ENCODE measurements at regions not wholly inside any gene's neighbourhood (a gene's known extent, or its start where the extent isn't known, plus 50 kb on each side); places are given as distances from the start of the nearest gene placed in this dataset.

DNA sequence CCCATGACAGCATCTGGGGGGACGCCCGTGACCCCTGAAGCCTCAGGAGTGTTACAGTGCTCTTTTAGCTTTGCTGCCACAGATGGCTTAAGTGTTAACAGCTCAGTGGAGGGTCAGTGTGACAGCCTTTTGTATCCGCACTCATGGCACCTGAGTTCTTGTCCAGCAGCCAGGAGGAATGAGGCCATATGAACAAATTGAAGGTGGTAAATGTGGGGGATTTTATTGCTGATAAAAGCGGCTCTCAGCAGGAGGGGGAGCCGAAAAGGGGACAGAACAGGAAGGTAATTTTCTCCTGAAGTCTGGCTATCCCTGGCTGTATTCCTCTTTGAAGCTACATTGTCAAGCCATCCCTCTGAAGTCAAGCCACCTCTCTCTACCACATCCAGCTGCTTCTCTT is 441.0 kb downstream of the RAPGEF2 start:
- Histone ChIP-seq H3K27me3 (ENCODE audit: insufficient read depth in 3 of 3, low read length in 2 of 3) (peaks cover 0 to under 1% (median 0%) of the 10 kb centered on the region in 3 donors), H3K36me3 (ENCODE audit: insufficient read depth in 1 of 2, low read depth in 1 of 2) (no peaks in the 10 kb centered on the region), H3K9me3 (no peaks in the 10 kb centered on the region), H3K27ac (no peak overlapping the region), H3K4me1 (no peaks in the 10 kb centered on the region), H3K4me3 (no peak overlapping the region)
- TF ChIP-seq, protein P1, sequence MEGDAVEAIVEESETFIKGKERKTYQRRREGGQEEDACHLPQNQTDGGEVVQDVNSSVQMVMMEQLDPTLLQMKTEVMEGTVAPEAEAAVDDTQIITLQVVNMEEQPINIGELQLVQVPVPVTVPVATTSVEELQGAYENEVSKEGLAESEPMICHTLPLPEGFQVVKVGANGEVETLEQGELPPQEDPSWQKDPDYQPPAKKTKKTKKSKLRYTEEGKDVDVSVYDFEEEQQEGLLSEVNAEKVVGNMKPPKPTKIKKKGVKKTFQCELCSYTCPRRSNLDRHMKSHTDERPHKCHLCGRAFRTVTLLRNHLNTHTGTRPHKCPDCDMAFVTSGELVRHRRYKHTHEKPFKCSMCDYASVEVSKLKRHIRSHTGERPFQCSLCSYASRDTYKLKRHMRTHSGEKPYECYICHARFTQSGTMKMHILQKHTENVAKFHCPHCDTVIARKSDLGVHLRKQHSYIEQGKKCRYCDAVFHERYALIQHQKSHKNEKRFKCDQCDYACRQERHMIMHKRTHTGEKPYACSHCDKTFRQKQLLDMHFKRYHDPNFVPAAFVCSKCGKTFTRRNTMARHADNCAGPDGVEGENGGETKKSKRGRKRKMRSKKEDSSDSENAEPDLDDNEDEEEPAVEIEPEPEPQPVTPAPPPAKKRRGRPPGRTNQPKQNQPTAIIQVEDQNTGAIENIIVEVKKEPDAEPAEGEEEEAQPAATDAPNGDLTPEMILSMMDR (IDR thresholded peaks at IDR 0.05) = no peak
- WGBS, 3 donors = 62 to 78% (median 78%) methylated on average over 5 of the region's 5 CpGs
- ATAC-seq = no peak
- intact Hi-C loops (cut with DNase I) = no loop called here
- no peak for DNase-seq

DNA sequence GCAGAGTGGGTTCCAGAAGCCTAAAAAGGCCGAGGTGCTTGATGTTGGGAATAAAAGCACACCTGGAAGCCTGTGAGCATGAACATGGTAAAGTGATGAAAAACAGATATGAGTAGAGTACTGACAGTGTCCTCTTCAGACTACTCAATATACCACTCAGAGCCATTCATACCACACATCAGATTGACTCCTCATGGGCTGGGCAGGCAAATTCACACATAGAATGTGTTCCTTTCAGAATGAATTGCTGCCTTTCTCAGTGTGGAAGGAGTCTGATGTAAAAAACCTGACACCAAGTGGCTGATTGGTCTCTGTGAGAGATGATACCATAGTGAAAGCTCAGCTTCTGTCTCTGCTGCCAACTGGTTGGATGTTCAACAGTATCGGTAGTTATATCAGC is 442.7 kb downstream of the RAPGEF2 start:
- H3K9me3 ChIP-seq = no peaks in the 10 kb centered on the region

DNA sequence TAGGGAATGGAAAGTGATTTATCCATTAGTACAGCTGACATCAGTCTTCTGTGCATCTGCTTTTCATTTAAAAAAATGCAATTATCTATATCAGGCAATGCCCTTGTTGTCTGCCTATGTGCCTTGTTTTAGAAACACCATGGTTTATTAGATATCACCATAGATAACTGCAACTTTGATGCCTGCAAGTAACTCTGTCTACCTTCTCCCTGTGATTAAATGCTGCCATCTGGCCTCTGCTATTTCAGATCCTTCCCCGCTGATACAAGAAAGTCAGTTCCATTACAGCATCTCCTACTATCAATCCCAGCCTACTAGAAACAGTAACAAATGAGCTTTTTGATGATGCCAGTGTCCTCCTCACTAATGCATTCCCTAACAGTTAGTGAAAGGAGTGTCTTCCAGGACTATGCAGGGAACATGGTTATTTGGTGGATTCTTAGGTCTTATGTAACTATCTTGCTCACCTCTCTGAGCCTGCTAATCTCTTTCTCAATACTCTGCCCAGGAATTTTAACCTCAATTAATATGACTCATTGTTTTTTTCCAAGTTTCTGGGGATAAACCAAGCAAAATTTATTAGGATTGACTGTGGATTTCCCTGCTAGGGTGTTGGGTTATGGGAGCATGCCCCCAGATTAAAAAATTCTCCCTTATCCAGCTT is 444.9 kb downstream of the RAPGEF2 start:
- no peaks in the 10 kb centered on the region for H3K36me3 ChIP-seq (ENCODE audit: insufficient read depth in 1 of 2, low read depth in 1 of 2)
- peaks cover 0 to 3% (median 0%) of the 10 kb centered on the region in 3 donors for H3K27me3 ChIP-seq (ENCODE audit: insufficient read depth in 3 of 3, low read length in 2 of 3)
- no peaks in the 10 kb centered on the region for H3K9me3 ChIP-seq
- no peak for DNase-seq
- intact Hi-C loops (cut with DNase I) = no loop called here
- TF ChIP-seq, protein P1 (IDR thresholded peaks at IDR 0.05) = no peak
- H3K27ac ChIP-seq = no peak overlapping the region
- H3K4me3 ChIP-seq = no peak overlapping the region
- 83 to 100% (median 87%) methylated on average over 1 of the region's 1 CpG for WGBS, 3 donors
- no peak for ATAC-seq
- H3K4me1 ChIP-seq = no peaks in the 10 kb centered on the region

More for the DNA sequence above, 442.7 kb downstream of the RAPGEF2 start:
- no peaks in the 10 kb centered on the region for H3K36me3 ChIP-seq (ENCODE audit: insufficient read depth in 1 of 2, low read depth in 1 of 2)
- no peak for ATAC-seq
- no peak for DNase-seq
- H3K4me3 ChIP-seq = no peak overlapping the region
- 82 to 93% (median 84%) methylated on average over 2 of the region's 2 CpGs for WGBS, 3 donors
- H3K27me3 ChIP-seq (ENCODE audit: insufficient read depth in 3 of 3, low read length in 2 of 3) = peaks cover 0 to 3% (median 0%) of the 10 kb centered on the region in 3 donors
- H3K27ac ChIP-seq = no peak overlapping the region
- TF ChIP-seq, protein P1 (IDR thresholded peaks at IDR 0.05) = no peak
- intact Hi-C loops (cut with DNase I) = no loop called here
- no peaks in the 10 kb centered on the region for H3K4me1 ChIP-seq

DNA sequence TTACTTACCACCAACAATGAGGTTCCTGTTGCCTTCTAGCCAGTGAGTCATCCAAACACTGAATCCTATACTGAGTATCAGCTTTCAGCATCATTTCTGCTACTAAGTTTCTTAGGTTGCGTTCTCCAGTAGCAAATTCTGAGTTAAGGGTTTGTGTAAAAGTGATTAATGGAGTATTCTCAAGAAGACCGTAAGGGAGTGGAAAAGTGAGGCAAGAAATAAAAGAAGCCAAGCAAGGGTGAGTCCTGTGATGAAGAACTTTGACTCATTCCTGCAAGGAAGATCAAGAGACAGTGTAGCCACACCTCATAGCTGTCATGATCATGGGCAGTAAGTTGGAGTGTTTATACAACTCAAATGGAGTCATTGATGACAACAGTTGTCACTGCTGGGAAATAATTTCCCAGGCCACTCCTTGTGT is 446.2 kb downstream of the RAPGEF2 start:
- intact Hi-C loops (cut with DNase I) = no loop called here
- no peaks in the 10 kb centered on the region for H3K9me3 ChIP-seq
- no peaks in the 10 kb centered on the region for H3K36me3 ChIP-seq (ENCODE audit: insufficient read depth in 1 of 2, low read depth in 1 of 2)
- TF ChIP-seq, protein P1 (IDR thresholded peaks at IDR 0.05) = no peak
- no peaks in the 10 kb centered on the region for H3K4me1 ChIP-seq
- no peak for DNase-seq
- no peak for ATAC-seq
- H3K27ac ChIP-seq = no peak overlapping the region
- no peak overlapping the region for H3K4me3 ChIP-seq
- H3K27me3 ChIP-seq (ENCODE audit: insufficient read depth in 3 of 3, low read length in 2 of 3) = peaks cover 0 to 3% (median 0%) of the 10 kb centered on the region in 3 donors
- WGBS, 3 donors = 83 to 87% (median 83%) methylated on average over 2 of the region's 2 CpGs

DNA sequence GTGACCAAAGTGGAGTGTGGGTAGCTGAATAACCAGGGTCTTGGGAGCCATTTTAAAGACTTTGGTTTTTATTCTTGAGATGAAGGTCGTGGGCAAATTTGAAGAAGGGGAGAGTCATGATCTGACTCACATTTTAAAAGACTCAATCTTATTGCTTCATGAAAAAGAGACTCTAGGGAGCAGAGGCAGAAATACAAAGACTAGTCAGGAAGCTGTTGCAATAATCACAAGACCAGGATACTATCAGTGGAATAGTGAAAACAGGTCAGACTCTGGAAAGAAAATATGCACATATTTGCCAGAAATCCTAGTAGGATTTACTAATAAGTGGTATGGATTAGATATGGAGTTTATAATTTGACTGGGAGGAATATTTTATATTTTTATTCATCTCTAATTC is 448.4 kb downstream of the RAPGEF2 start:
- no peak for ATAC-seq
- H3K4me3 ChIP-seq = no peak overlapping the region
- no peak overlapping the region for H3K27ac ChIP-seq
- WGBS, 3 donors = 3 to 54% (median 48%) methylated on average over 1 of the region's 1 CpG
- intact Hi-C loops (cut with DNase I) = no loop called here
- no peaks in the 10 kb centered on the region for H3K36me3 ChIP-seq (ENCODE audit: insufficient read depth in 1 of 2, low read depth in 1 of 2)
- DNase-seq = no peak
- H3K4me1 ChIP-seq = no peaks in the 10 kb centered on the region
- TF ChIP-seq, protein P1 (IDR thresholded peaks at IDR 0.05) = no peak
- peaks cover 0 to 3% (median 0%) of the 10 kb centered on the region in 3 donors for H3K27me3 ChIP-seq (ENCODE audit: insufficient read depth in 3 of 3, low read length in 2 of 3)
- H3K9me3 ChIP-seq = no peaks in the 10 kb centered on the region
